SK-N-SH (cell line): ENCODE measurements at regions not wholly inside any gene's neighbourhood (a gene's known extent, or its start where the extent isn't known, plus 50 kb on each side); places are given as distances from the start of the nearest gene placed in this dataset.

Experiments used
- CTCF ChIA-PET: fragments of 300-600, 350-600 bp; formaldehyde crosslinking; extraction: SDS; loops from one replicate; lab custom pipeline; 2021; lab: Yijun Ruan, JAX
- POLR2A ChIA-PET: fragments of 350-600 bp; sonication (Branson Sonifier 250); formaldehyde crosslinking; extraction: SDS; loops from one replicate; lab custom pipeline; 2020; ENCODE audit warnings: antibody characterized with exemption, inconsistent platforms; lab: Yijun Ruan, JAX
- DNase-seq: peaks from one replicate; pipeline ENCODE4 v3.0.0; 2012
- H2AFZ ChIP-seq: fragments of 200-600 bp; sonication (generic); 2 replicates; pipeline ENCODE4 v1.8.1; 2016; ENCODE audit warnings: antibody characterized with exemption, mild to moderate bottlenecking, low read depth
- H3F3A ChIP-seq: fragments of 200-600 bp; sonication (generic); replicated peaks from 2 replicates; pipeline ENCODE3; 2016; ENCODE audit warnings: antibody characterized with exemption, mild to moderate bottlenecking; ENCODE audit not compliant: insufficient read depth
- H3K27ac ChIP-seq, 2 experiments: fragments of 200-500 bp in 1 of 2; fragments of 200-600 bp in 1 of 2; sonication (Bioruptor generic) in 1 of 2; sonication (generic), shearing (Covaris generic) in 1 of 2; 2 replicates each; pipeline versions ENCODE4 v1.5.1 to v1.6.1; 2014 to 2016; ENCODE audit warnings: low read depth in 2 of 2, inconsistent platforms in 1 of 2, low read length in 1 of 2, mild to moderate bottlenecking in 1 of 2, mixed read lengths in 1 of 2
- H3K27me3 ChIP-seq: fragments of 200-600 bp; sonication (generic), shearing (Covaris generic); 2 replicates; pipeline ENCODE4 v1.6.1; 2016; ENCODE audit warnings: mixed run types; ENCODE audit not compliant: insufficient read depth
- H3K36me3 ChIP-seq, 2 experiments: fragments of 200-500 bp in 1 of 2; fragments of 200-600 bp in 1 of 2; sonication (Bioruptor generic) in 1 of 2; sonication (generic) in 1 of 2; replicated peaks in 1 of 2; 2 replicates each; pipeline versions ENCODE3 to v1.5.1; 2014 to 2016; ENCODE audit warnings: low read length in 1 of 2, mild to moderate bottlenecking in 1 of 2; ENCODE audit not compliant: insufficient read depth in 2 of 2, control insufficient read depth in 1 of 2
- H3K4me1 ChIP-seq, 2 experiments: fragments of 200-500 bp in 1 of 2; fragments of 200-600 bp in 1 of 2; sonication (Bioruptor generic) in 1 of 2; sonication (generic), shearing (Covaris generic) in 1 of 2; 2 replicates each; pipeline versions ENCODE4 v1.5.1 to v1.6.1; 2014 to 2016; ENCODE audit warnings: low read depth in 1 of 2, low read length in 1 of 2, mixed run types in 1 of 2; ENCODE audit not compliant: insufficient read depth in 2 of 2, control insufficient read depth in 1 of 2
- H3K4me2 ChIP-seq: fragments of 200-600 bp; sonication (generic), shearing (Covaris generic); 2 replicates; pipeline ENCODE4 v1.6.1; 2017; ENCODE audit warnings: mixed run types
- H3K4me3 ChIP-seq, 2 experiments: fragments of 200-500 bp in 1 of 2; fragments of 200-600 bp in 1 of 2; sonication (Bioruptor generic) in 1 of 2; sonication (generic), shearing (Covaris generic) in 1 of 2; 2 replicates each; pipeline versions ENCODE4 v1.5.1 to v1.8.1; 2014 to 2016; ENCODE audit warnings: low read depth in 2 of 2, inconsistent platforms in 1 of 2, low read length in 1 of 2, mild to moderate bottlenecking in 1 of 2, mixed read lengths in 1 of 2, moderate library complexity in 1 of 2
- H3K79me2 ChIP-seq: fragments of 200-600 bp; sonication (generic); 2 replicates; pipeline ENCODE4 v1.8.1; 2017; ENCODE audit warnings: mild to moderate bottlenecking; ENCODE audit not compliant: insufficient read depth
- H3K9ac ChIP-seq: fragments of 200-600 bp; sonication (generic); 2 replicates; pipeline ENCODE4 v1.6.1; 2017; ENCODE audit warnings: mixed run types
- H3K9me2 ChIP-seq: fragments of 200-600 bp; sonication (generic); 2 replicates; pipeline ENCODE4 v1.6.1; 2017; ENCODE audit warnings: mixed run types
- H3K9me3 ChIP-seq: fragments of 200-600 bp; sonication (generic); 2 replicates; pipeline ENCODE4 v1.6.1; 2017; ENCODE audit warnings: mixed run types, mild to moderate bottlenecking, moderate library complexity
- H4K20me1 ChIP-seq: fragments of 200-600 bp; sonication (generic); 2 replicates; pipeline ENCODE4 v1.6.1; 2017; ENCODE audit warnings: mild to moderate bottlenecking, mixed run types; ENCODE audit not compliant: insufficient read depth
- EP300 ChIP-seq, 2 experiments: IDR thresholded peaks; 2 replicates each; pipeline versions ENCODE4 v1.4.0 to v1.6.1; 2012; ENCODE audit warnings: borderline replicate concordance in 1 of 2, low read depth in 1 of 2, low read length in 1 of 2
- GABPA ChIP-seq: IDR thresholded peaks from 2 replicates; pipeline ENCODE4 v1.4.0; 2012; ENCODE audit warnings: low read depth, mild to moderate bottlenecking
- MEF2A ChIP-seq: IDR thresholded peaks from 2 replicates; pipeline ENCODE4 v1.4.0; 2012; ENCODE audit warnings: low read depth, borderline replicate concordance
- NRF1 ChIP-seq: IDR thresholded peaks from 2 replicates; pipeline ENCODE4 v1.6.1; 2012; ENCODE audit warnings: low read depth, mild to moderate bottlenecking, low read length
- POLR2AphosphoS5 ChIP-seq: IDR thresholded peaks from 2 replicates; pipeline ENCODE4 v1.6.1; 2012; ENCODE audit warnings: low read depth, low read length
- RCOR1 ChIP-seq: fragments of 150-350 bp; IDR thresholded peaks from 2 replicates; pipeline ENCODE4 v1.6.1; 2017; ENCODE audit warnings: antibody characterized with exemption, low read length
- REST ChIP-seq: IDR thresholded peaks from 2 replicates; pipeline ENCODE4 v1.6.1; 2012; ENCODE audit warnings: mild to moderate bottlenecking, low read depth, low read length, moderate library complexity
- RFX5 ChIP-seq: IDR thresholded peaks from 2 replicates; pipeline ENCODE4 v1.6.1; 2012; ENCODE audit warnings: mild to moderate bottlenecking, improper control_type of control experiment, low read length
- RXRA ChIP-seq: IDR thresholded peaks from 2 replicates; pipeline ENCODE4 v1.4.0; 2012; ENCODE audit warnings: low read depth, mild to moderate bottlenecking, borderline replicate concordance
- SIN3A ChIP-seq: IDR thresholded peaks from 2 replicates; pipeline ENCODE4 v1.6.1; 2012; ENCODE audit warnings: low read depth, mild to moderate bottlenecking, low read length, moderate library complexity, borderline replicate concordance
- TAF1 ChIP-seq: IDR thresholded peaks from 2 replicates; pipeline ENCODE4 v1.6.1; 2012; ENCODE audit warnings: low read depth, mild to moderate bottlenecking, low read length, moderate library complexity, borderline replicate concordance
- YY1 ChIP-seq: IDR thresholded peaks from 2 replicates; pipeline ENCODE4 v1.4.0; 2012; ENCODE audit warnings: low read depth, mild to moderate bottlenecking
- whole genome bisulfite sequencing: methylation state at CpG from one replicate; pipeline ENCODE4 v1.1.6; 2017; ENCODE audit warnings: low lambda C conversion rate; 5-methylcytosine and 5-hydroxymethylcytosine counted together
- TF ChIP-seq, protein P1 (sequence below): IDR thresholded peaks from 2 replicates; pipeline ENCODE4 v1.4.0; 2012; ENCODE audit warnings: low read depth
- TF ChIP-seq, protein P2 (sequence below): IDR thresholded peaks from 2 replicates; pipeline ENCODE4 v1.4.0; 2012; ENCODE audit warnings: low read depth, borderline replicate concordance

- Histone ChIP-seq H4K20me1 (no peaks in the 10 kb centered on the region), H3K36me3 (no peaks in the 10 kb centered on the region), H3K79me2 (no peaks in the 10 kb centered on the region), H3K4me3 (no peak overlapping the region), H3K27ac (no peak overlapping the region), H2AFZ (no peak overlapping the region), H3F3A (no peaks in the 10 kb centered on the region), H3K9ac (no peak overlapping the region), H3K4me1 (no peaks in the 10 kb centered on the region), H3K4me2 (no peak overlapping the region), H3K27me3 (no peaks in the 10 kb centered on the region), H3K9me2 (no peaks in the 10 kb centered on the region), H3K9me3 (no peaks in the 10 kb centered on the region)
- DNase-seq: no peak
- WGBS: 2% methylated on average over 1 of the region's 1 CpG
- ChIA-PET POLR2A (no interaction called here), CTCF (no interaction called here)
- TF ChIP-seq RCOR1 (no peak), YY1 (no peak), EP300 (IDR thresholded peaks at IDR 0.05; ENCODE audit: borderline replicate concordance in 1 of 2, low read depth in 1 of 2, low read length in 1 of 2) (no peak), REST (no peak), POLR2AphosphoS5 (no peak), MEF2A (no peak), RFX5 (no peak), TAF1 (no peak), GABPA (no peak), SIN3A (no peak), NRF1 (no peak)
- TF ChIP-seq, protein P1, sequence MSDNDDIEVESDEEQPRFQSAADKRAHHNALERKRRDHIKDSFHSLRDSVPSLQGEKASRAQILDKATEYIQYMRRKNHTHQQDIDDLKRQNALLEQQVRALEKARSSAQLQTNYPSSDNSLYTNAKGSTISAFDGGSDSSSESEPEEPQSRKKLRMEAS: no peak
- TF ChIP-seq, protein P2, sequence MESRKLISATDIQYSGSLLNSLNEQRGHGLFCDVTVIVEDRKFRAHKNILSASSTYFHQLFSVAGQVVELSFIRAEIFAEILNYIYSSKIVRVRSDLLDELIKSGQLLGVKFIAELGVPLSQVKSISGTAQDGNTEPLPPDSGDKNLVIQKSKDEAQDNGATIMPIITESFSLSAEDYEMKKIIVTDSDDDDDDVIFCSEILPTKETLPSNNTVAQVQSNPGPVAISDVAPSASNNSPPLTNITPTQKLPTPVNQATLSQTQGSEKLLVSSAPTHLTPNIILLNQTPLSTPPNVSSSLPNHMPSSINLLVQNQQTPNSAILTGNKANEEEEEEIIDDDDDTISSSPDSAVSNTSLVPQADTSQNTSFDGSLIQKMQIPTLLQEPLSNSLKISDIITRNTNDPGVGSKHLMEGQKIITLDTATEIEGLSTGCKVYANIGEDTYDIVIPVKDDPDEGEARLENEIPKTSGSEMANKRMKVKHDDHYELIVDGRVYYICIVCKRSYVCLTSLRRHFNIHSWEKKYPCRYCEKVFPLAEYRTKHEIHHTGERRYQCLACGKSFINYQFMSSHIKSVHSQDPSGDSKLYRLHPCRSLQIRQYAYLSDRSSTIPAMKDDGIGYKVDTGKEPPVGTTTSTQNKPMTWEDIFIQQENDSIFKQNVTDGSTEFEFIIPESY: no peak
These were observed 526.0 kb downstream of the CFAP47 start for GRCh38 chrX:36445566-36445965.

DNA sequence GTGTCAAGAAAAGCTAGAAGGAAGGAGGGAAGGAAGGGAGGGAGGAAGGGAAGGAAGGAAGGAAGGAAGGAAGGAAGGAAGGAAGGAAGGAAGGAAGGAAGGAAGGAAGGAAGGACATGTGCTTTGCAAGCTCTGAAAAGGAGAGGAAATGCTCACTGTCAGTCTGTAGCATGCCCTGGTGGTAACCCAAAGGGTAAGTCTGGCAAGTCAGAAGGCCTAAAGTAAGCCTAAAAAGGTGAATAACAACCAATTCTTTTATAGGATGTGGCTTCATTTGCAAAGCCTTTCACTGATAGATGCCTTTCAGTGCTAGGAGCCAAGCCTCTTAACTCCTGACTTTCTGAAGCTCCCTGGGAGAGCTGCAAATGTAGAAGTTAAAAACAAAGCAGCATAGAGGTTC is 542.6 kb downstream of the CFAP47 start:
- TF ChIP-seq RXRA: no peak

More for the DNA sequence above, 542.6 kb downstream of the CFAP47 start:
- Histone ChIP-seq H3K27ac (no peak overlapping the region), H3K4me2 (no peak overlapping the region), H3K9ac (no peak overlapping the region), H2AFZ (no peak overlapping the region), H3K9me3 (no peaks in the 10 kb centered on the region), H4K20me1 (no peaks in the 10 kb centered on the region), H3F3A (no peaks in the 10 kb centered on the region), H3K27me3 (no peaks in the 10 kb centered on the region), H3K4me3 (no peak overlapping the region), H3K4me1 (no peaks in the 10 kb centered on the region), H3K36me3 (no peaks in the 10 kb centered on the region), H3K9me2 (no peaks in the 10 kb centered on the region), H3K79me2 (no peaks in the 10 kb centered on the region)
- no peak for DNase-seq
- CTCF ChIA-PET: no interaction called here
- POLR2A ChIA-PET: no interaction called here
